MM.1S (cell line): ENCODE measurements at regions not wholly inside any gene's neighbourhood (a gene's known extent, or its start where the extent isn't known, plus 50 kb on each side); places are given as distances from the start of the nearest gene placed in this dataset.

Experiments used
- DNase-seq: peaks from one replicate; pipeline ENCODE4 v3.0.0-alpha.2; 2015
- H2AFZ ChIP-seq: fragments of 300-600 bp; sonication (generic); 2 replicates; pipeline ENCODE4 v1.6.0; 2016; ENCODE audit warnings: antibody characterized with exemption, low read length
- H3F3A ChIP-seq: fragments of 300-600 bp; sonication (generic); 2 replicates; pipeline ENCODE4 v1.6.1; 2016; ENCODE audit warnings: mild to moderate bottlenecking, antibody characterized with exemption, low read length, moderate library complexity, mixed read lengths; ENCODE audit not compliant: insufficient read depth
- H3K27ac ChIP-seq: fragments of 300-600 bp; sonication (generic); 2 replicates; pipeline ENCODE4 v1.5.1; 2016; ENCODE audit warnings: mild to moderate bottlenecking, low read length
- H3K27me3 ChIP-seq: fragments of 300-600 bp; sonication (generic); replicated peaks from 2 replicates; pipeline ENCODE4 v1.6.0; 2016; ENCODE audit warnings: low read length; ENCODE audit not compliant: insufficient read depth
- H3K36me3 ChIP-seq: fragments of 300-600 bp; sonication (generic); replicated peaks from 2 replicates; pipeline ENCODE4 v1.6.1; 2016; ENCODE audit warnings: mild to moderate bottlenecking, low read length, mixed read lengths; ENCODE audit not compliant: insufficient read depth
- H3K4me1 ChIP-seq: fragments of 300-600 bp; sonication (generic); 2 replicates; pipeline ENCODE4 v1.6.1; 2016; ENCODE audit warnings: low read length, mixed read lengths
- H3K4me2 ChIP-seq: fragments of 300-600 bp; sonication (generic); 2 replicates; pipeline ENCODE4 v1.6.0; 2016; ENCODE audit warnings: low read depth, low read length
- H3K4me3 ChIP-seq: fragments of 300-600 bp; sonication (generic); 2 replicates; pipeline ENCODE4 v1.5.1; 2016; ENCODE audit warnings: low read length, mixed read lengths
- H3K79me2 ChIP-seq: fragments of 300-600 bp; sonication (generic); 2 replicates; pipeline ENCODE4 v1.6.1; 2016; ENCODE audit warnings: mixed run types, low read length, mixed read lengths
- H3K9ac ChIP-seq: fragments of 300-600 bp; sonication (generic); 2 replicates; pipeline ENCODE4 v1.6.1; 2016; ENCODE audit warnings: low read length, mixed read lengths
- H3K9me2 ChIP-seq: fragments of 300-600 bp; sonication (generic); replicated peaks from 2 replicates; pipeline ENCODE4 v1.6.1; 2016; ENCODE audit warnings: mild to moderate bottlenecking, low read length, mixed read lengths; ENCODE audit not compliant: insufficient read depth
- H3K9me3 ChIP-seq: fragments of 300-600 bp; sonication (generic); replicated peaks from 2 replicates; pipeline ENCODE4 v1.6.1; 2016; ENCODE audit warnings: mild to moderate bottlenecking, low read length, mixed read lengths; ENCODE audit not compliant: insufficient read depth
- H4K20me1 ChIP-seq: fragments of 300-600 bp; sonication (generic); 2 replicates; pipeline ENCODE4 v1.6.1; 2016; ENCODE audit warnings: mild to moderate bottlenecking, low read length, moderate library complexity, mixed read lengths; ENCODE audit not compliant: insufficient read depth
- EZH2 ChIP-seq: fragments of 300-600 bp; sonication (generic); optimal IDR thresholded peaks from 2 replicates; pipeline ENCODE3; 2017; ENCODE audit warnings: low read depth, mild to moderate bottlenecking, antibody characterized with exemption, low read length, mixed read lengths
- EZH2phosphoT487 ChIP-seq: fragments of 300-600 bp; sonication (generic); IDR thresholded peaks from 2 replicates; pipeline ENCODE4 v1.6.1; 2018; ENCODE audit warnings: antibody characterized with exemption, low read length
- TF ChIP-seq, protein P1 (sequence below): fragments of 300-600 bp; sonication (generic); IDR thresholded peaks from 2 replicates; pipeline ENCODE4 v1.5.1; 2016; ENCODE audit warnings: antibody characterized with exemption, low read length, mixed read lengths

GRCh38 chr1:220326578-220326977 lies 54.3 kb upstream of the RAB3GAP2 start:
- peak overlapping the region; percentile 42 for H3K4me2 ChIP-seq
- peaks cover 19% of the 10 kb centered on the region for H3F3A ChIP-seq
- H3K27me3 ChIP-seq, result no peaks in the 10 kb centered on the region
- no peak overlapping the region for H2AFZ ChIP-seq
- no peak overlapping the region for H3K4me3 ChIP-seq
- H3K36me3 ChIP-seq, result no peaks in the 10 kb centered on the region
- peaks cover 25% of the 10 kb centered on the region for H3K4me1 ChIP-seq
- no peak overlapping the region for H3K27ac ChIP-seq
- TF ChIP-seq, protein P1, sequence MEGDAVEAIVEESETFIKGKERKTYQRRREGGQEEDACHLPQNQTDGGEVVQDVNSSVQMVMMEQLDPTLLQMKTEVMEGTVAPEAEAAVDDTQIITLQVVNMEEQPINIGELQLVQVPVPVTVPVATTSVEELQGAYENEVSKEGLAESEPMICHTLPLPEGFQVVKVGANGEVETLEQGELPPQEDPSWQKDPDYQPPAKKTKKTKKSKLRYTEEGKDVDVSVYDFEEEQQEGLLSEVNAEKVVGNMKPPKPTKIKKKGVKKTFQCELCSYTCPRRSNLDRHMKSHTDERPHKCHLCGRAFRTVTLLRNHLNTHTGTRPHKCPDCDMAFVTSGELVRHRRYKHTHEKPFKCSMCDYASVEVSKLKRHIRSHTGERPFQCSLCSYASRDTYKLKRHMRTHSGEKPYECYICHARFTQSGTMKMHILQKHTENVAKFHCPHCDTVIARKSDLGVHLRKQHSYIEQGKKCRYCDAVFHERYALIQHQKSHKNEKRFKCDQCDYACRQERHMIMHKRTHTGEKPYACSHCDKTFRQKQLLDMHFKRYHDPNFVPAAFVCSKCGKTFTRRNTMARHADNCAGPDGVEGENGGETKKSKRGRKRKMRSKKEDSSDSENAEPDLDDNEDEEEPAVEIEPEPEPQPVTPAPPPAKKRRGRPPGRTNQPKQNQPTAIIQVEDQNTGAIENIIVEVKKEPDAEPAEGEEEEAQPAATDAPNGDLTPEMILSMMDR, result no peak
- TF ChIP-seq EZH2phosphoT487 (no peak), EZH2 (no peak)
- H4K20me1 ChIP-seq, result no peaks in the 10 kb centered on the region
- DNase-seq, result no peak
- no peak overlapping the region for H3K9ac ChIP-seq
- no peaks in the 10 kb centered on the region for H3K79me2 ChIP-seq
- no peaks in the 10 kb centered on the region for H3K9me3 ChIP-seq
- H3K9me2 ChIP-seq, result no peaks in the 10 kb centered on the region

GRCh38 chr1:220325306-220325995 lies 53.2 kb upstream of the RAB3GAP2 start:
- no peaks in the 10 kb centered on the region for H3K9me2 ChIP-seq
- peaks cover 25% of the 10 kb centered on the region for H3K4me1 ChIP-seq
- H3F3A ChIP-seq, result peaks cover 19% of the 10 kb centered on the region
- H3K9ac ChIP-seq, result no peak overlapping the region
- H4K20me1 ChIP-seq, result no peaks in the 10 kb centered on the region
- H3K36me3 ChIP-seq, result no peaks in the 10 kb centered on the region
- H3K79me2 ChIP-seq, result no peaks in the 10 kb centered on the region
- H3K4me2 ChIP-seq, result peak overlapping the region; percentile 42
- H3K9me3 ChIP-seq, result no peaks in the 10 kb centered on the region
- peak overlapping the region; percentile 6; the same call in 1 of the 2 replicates for H2AFZ ChIP-seq
- H3K4me3 ChIP-seq, result no peak overlapping the region
- H3K27ac ChIP-seq, result peak overlapping the region; percentile 12; the same call in 1 of the 2 replicates
- H3K27me3 ChIP-seq, result no peaks in the 10 kb centered on the region
- DNase-seq, result peak; percentile 78
- TF ChIP-seq, protein P1, result no peak
- no peak for TF ChIP-seq EZH2
- TF ChIP-seq EZH2phosphoT487, result no peak

- Histone ChIP-seq H3K27me3 (no peaks in the 10 kb centered on the region), H3K9ac (no peak overlapping the region), H3K4me3 (no peak overlapping the region), H3K36me3 (no peaks in the 10 kb centered on the region), H2AFZ (no peak overlapping the region), H4K20me1 (no peaks in the 10 kb centered on the region), H3K9me2 (no peaks in the 10 kb centered on the region), H3K4me1 (peaks cover 20% of the 10 kb centered on the region), H3K4me2 (no peak overlapping the region), H3K27ac (no peak overlapping the region), H3K79me2 (no peaks in the 10 kb centered on the region), H3F3A (peaks cover 19% of the 10 kb centered on the region), H3K9me3 (no peaks in the 10 kb centered on the region)
- TF ChIP-seq, protein P1, result no peak
- TF ChIP-seq EZH2phosphoT487 (no peak), EZH2 (no peak)
- no peak for DNase-seq
Observed at GRCh38 chr1:220323717-220324116, 51.5 kb upstream of the RAB3GAP2 start.
